Neutrophil (primary cell): ENCODE measurements at regions not wholly inside any gene's neighbourhood (a gene's known extent, or its start where the extent isn't known, plus 50 kb on each side); places are given as distances from the start of the nearest gene placed in this dataset.

Experiments used
- H3K27ac ChIP-seq: fragments of 200-600 bp; sonication (generic); 2 replicates; pipeline ENCODE4 v1.5.1; 2016; ENCODE audit warnings: mild to moderate bottlenecking, moderate library complexity
- H3K27me3 ChIP-seq: fragments of 200-600 bp; sonication (generic); 2 replicates; pipeline ENCODE4 v1.6.0; 2016; ENCODE audit warnings: mild to moderate bottlenecking
- H3K36me3 ChIP-seq: fragments of 200-600 bp; sonication (generic); 2 replicates; pipeline ENCODE4 v1.5.1; 2017
- H3K4me1 ChIP-seq, 2 experiments: fragments of 200-600 bp in 1 of 2; sonication (generic) in 1 of 2; 1 replicate in 1 of 2; 2 replicates in 1 of 2; pipeline versions ENCODE4 v1.5.1 to v1.6.1; 2013 to 2016; ENCODE audit warnings: low read depth in 1 of 2, low read length in 1 of 2, mild to moderate bottlenecking in 1 of 2, moderate library complexity in 1 of 2; ENCODE audit not compliant: control insufficient read depth in 1 of 2, insufficient read depth in 1 of 2
- H3K4me3 ChIP-seq, 2 experiments: fragments of 200-600 bp in 1 of 2; sonication (generic) in 1 of 2; 1 replicate in 1 of 2; 2 replicates in 1 of 2; pipeline ENCODE4 v1.5.1; 2013 to 2016; ENCODE audit warnings: low read depth in 1 of 2, low read length in 1 of 2, mild to moderate bottlenecking in 1 of 2, moderate library complexity in 1 of 2
- H3K9me3 ChIP-seq: fragments of 200-600 bp; sonication (generic); 2 replicates; pipeline ENCODE4 v1.5.1; 2016
- CTCF ChIP-seq: fragments of 200-600 bp; sonication (generic); IDR thresholded peaks from 2 replicates; pipeline ENCODE4 v1.5.1; 2016; ENCODE audit warnings: antibody characterized with exemption

DNA sequence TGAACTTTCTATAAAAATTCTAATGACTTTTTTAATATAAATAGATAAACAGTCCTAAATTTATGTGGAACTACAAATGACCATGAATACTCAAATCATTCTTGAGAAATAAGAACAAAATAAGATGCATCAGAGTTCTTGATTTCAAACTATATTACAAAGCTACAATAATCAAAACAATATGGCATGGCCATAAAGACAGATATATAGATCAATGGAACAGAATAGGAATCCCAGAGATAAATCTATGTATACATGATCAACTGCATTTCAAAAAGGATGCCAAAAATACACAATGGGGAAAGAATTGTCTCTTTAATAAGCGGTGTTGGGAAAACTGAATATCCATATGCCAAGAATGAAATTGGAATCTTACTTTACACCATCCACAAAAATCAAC is 98.4 kb upstream of the IL15 start:
- Histone ChIP-seq H3K4me3 (no peak overlapping the region), H3K4me1 (no peaks in the 10 kb centered on the region), H3K27ac (no peak overlapping the region), H3K27me3 (no peaks in the 10 kb centered on the region), H3K36me3 (no peaks in the 10 kb centered on the region), H3K9me3 (peaks cover 4% of the 10 kb centered on the region)
- TF ChIP-seq CTCF: no peak

GRCh38 chr4:141540643-141541042 is 95.7 kb upstream of the IL15 start:
- Histone ChIP-seq H3K27me3 (no peaks in the 10 kb centered on the region), H3K9me3 (peaks cover 4% of the 10 kb centered on the region), H3K36me3 (no peaks in the 10 kb centered on the region), H3K4me3 (no peak overlapping the region), H3K27ac (no peak overlapping the region), H3K4me1 (no peaks in the 10 kb centered on the region)
- no peak for TF ChIP-seq CTCF

DNA sequence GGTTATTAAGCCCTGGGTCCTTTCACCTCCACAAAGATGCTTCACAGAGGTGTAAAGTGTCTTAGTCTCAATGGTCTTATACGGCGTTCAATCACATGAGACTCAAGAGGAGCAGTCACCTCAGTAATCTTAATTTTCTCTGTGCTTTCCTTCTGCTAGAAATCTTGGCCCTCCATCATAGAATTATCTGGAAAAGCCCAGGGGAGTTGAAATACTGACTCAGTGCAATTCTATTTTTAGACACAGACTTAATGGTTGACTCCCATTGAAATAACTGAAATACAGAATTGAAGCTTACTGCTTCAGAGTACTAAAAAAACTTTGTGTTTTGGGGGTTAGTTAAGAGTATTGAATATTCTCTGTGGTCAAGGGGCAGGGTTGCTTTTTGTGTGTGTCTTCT is 94.5 kb upstream of the IL15 start:
- no peaks in the 10 kb centered on the region for H3K36me3 ChIP-seq
- H3K27ac ChIP-seq: no peak overlapping the region
- no peak for TF ChIP-seq CTCF
- no peaks in the 10 kb centered on the region for H3K27me3 ChIP-seq
- no peak overlapping the region for H3K4me3 ChIP-seq
- H3K9me3 ChIP-seq: peaks cover 4% of the 10 kb centered on the region
- no peaks in the 10 kb centered on the region for H3K4me1 ChIP-seq

DNA sequence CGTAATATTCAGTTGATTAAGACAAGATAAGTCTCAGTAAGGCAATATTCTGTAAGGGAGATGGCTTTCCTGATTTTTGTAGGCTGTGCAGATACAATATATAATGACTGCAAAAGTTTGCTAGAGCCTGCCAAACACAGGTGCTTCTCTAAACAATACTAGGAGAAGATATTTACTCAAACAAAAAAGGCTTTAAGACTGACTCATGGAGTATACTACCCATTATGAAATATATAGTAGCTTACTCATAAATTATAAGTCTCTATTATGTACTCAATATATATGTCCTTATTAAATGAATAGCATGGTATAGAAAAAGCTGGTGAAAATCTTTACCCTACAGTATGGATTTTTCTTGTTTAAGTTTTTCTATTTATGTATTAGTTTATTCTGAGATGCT is 93.2 kb upstream of the IL15 start:
- no peaks in the 10 kb centered on the region for H3K9me3 ChIP-seq
- H3K36me3 ChIP-seq: no peaks in the 10 kb centered on the region
- no peak overlapping the region for H3K4me3 ChIP-seq
- TF ChIP-seq CTCF: no peak
- H3K27me3 ChIP-seq: no peaks in the 10 kb centered on the region
- H3K27ac ChIP-seq: no peak overlapping the region
- no peaks in the 10 kb centered on the region for H3K4me1 ChIP-seq

DNA sequence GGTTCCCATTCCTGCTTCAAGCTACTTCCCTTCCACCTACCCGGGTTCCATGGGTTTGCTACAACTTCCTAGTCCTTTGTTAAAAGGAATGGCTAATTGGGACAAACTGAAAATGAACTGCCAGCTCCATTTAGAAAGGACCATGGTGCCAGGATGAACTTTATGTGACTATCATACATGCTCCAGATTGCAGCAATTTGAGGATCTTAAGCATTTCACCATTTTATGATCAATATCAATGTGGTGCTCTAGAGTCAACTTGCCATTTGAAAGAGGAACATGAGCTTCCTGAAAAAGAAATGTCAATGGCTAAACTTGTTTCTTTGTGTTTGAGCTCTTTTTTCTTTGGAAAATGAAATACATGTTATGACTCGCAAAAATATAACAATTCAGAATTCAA is 92.7 kb upstream of the IL15 start:
- no peaks in the 10 kb centered on the region for H3K4me1 ChIP-seq
- no peak for TF ChIP-seq CTCF
- H3K4me3 ChIP-seq: no peak overlapping the region
- no peaks in the 10 kb centered on the region for H3K27me3 ChIP-seq
- H3K9me3 ChIP-seq: no peaks in the 10 kb centered on the region
- H3K36me3 ChIP-seq: no peaks in the 10 kb centered on the region
- no peak overlapping the region for H3K27ac ChIP-seq

GRCh38 chr4:141548791-141549190 is 87.6 kb upstream of the IL15 start:
- no peaks in the 10 kb centered on the region for H3K27me3 ChIP-seq
- H3K4me1 ChIP-seq: no peaks in the 10 kb centered on the region
- no peaks in the 10 kb centered on the region for H3K9me3 ChIP-seq
- no peaks in the 10 kb centered on the region for H3K36me3 ChIP-seq
- no peak overlapping the region for H3K4me3 ChIP-seq
- no peak for TF ChIP-seq CTCF
- no peak overlapping the region for H3K27ac ChIP-seq
